Stimulated activated CD8-positive, alpha-beta memory T cell treated with anti-CD3 and anti-CD28 coated beads, Interleukin-7, amount 100 ng/mL, for 24 hours (primary cell): ENCODE measurements at regions not wholly inside any gene's neighbourhood (a gene's known extent, or its start where the extent isn't known, plus 50 kb on each side); places are given as distances from the start of the nearest gene placed in this dataset.

Source experiments
- DNase-seq: peaks from one replicate; pipeline ENCODE4 v3.0.0-alpha.2; 2020; ENCODE audit warnings: low read depth

DNA sequence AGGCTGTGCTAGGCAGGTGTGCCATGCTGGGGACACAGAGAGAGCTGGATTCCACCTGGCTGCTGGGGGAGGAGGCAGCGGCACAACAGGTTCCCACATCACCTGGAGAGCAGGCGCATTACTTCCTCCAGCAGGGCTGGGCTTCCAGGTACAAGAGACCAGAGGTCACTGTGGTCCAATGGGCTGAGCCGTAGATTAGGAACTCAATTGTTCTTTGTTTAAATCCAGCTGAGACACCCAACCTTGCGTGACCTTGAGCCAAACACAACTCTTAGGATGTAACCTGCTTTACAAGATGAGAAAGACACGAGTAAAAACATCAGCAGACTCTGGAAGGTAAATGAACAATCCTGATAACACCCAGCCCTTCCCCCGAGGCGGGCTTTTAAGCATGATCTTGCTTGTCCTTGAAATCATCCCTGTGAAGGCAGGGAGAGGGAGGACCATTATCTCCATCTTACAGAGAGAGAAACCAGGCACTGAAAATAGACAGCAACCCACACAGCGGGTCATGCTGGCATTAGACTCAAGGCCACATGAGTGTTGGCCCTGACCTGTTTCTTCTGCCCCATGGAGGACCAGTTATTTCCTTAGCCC, 216.5 kb upstream of the RREB1 start:
- no peak for DNase-seq

DNA sequence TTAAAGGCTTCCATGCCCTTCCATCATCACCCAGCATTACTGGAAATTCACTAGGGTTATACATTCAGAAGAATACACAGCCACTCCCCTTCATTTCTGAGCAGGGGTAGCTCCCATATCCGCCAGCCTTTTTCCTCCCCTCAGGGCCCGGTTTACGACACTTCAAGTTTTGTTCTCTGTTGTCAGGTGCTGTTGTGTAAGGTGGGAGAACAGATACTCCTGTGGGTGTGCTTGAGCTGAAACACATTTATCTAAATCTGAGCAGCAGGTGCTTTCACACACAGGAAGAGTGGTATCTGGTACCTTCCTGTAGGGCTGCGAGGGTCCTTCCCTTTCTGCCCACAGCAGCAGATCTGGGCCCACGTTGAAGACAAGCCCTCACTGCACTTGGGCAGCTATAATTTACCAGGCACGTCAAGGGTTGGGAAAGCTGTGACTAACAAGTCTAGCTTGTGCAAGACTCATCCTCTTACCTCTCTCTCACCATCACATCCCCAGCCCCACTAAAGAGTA, 215.8 kb upstream of the RREB1 start:
- no peak for DNase-seq

DNA sequence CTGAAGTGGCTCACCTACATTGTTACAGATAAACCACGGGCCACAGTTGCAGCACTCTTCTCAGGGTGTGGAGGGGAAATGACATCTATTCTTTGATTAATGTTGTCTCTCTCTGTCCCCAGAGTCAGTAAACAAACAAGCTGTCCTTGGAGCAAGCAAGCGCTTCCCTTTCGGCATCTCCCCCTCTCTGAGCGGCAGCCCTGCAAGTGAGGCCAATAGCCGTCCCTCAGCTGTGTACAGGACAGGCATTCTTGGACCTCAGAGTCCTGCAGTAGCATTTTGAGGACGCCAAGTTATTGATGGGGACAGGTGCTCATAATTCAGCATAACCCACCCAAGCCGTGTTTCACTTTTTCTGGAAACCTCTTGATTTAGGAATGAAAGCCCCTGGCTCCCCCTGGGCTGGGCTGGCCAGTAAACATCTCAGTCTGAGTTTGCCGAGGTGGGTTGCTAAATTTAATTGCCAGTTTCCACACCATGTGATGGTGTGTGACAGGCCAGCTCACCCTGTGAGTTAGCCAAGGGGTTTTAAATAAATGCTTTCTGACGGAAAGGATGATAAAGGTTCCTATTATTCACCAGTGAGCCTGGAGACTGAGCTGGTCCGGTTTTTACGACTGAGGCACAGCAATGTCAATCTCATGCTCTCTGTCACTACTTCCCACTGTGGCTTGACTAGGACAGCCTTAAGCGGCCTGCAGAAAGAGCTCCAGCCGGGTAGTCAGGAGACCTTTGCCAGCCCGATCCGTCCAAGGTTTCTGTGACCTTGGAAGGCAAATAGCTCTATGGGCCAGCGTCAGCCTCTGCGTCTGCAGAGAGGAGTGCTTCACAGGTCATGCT, 214.8 kb upstream of the RREB1 start:
- no peak for DNase-seq

DNA sequence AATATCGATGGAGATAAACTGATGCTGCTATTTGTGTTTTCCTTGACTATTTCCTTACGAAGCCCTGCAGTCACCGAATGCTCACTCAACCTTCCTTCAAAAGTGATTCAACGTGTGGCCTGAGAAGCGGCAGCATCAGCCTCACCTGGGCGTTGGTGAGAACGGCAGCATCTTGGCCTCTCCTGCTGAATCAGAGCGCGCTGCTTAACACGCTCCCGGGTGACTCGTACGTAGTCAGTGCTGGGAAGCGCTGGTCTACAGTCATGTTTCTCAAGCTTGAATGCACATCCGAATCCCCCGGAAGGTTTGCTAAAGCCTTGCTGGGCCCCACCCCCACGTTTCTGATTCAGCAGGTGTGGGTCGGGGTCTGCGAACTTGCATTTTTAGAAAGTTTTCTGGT, 214.1 kb upstream of the RREB1 start:
- no peak for DNase-seq

DNA sequence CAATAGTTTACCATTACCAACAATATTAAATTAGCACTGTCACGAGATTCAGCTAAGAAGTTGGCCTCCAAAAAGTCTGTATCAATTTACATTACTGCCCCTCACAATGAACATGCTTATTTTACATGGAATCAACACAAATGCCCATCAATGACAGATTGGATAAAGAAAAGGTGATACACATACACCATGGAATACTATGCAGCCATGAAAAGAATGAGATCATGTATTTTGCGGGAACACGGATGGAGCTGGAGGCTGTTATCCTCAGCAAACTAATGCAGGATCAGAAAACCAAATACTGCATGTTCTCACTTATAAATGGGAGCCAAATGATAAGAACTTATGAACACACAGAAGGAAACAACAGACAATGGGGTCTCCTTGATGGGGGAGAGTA, 211.8 kb upstream of the RREB1 start:
- DNase-seq: no peak

DNA sequence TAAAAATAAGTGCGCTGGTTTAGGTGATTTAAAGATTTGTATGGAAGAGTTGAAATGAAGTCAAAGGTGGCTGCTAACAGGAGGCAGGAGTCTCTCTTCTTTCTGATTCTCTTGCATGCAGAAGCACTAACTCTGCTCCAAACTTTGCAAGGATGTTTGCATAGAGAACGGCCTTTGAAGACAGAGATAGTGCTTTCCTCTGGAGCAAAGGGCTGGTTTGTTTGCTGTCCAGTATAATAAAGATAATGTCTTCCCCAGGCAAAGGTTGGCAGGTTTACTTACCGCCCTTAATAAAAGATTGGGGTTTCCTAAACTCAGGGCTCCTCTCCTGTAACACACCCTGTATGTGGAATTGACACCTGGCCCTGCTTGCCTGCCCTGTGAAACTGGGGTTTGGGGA, 210.6 kb upstream of the RREB1 start:
- DNase-seq: no peak

DNA sequence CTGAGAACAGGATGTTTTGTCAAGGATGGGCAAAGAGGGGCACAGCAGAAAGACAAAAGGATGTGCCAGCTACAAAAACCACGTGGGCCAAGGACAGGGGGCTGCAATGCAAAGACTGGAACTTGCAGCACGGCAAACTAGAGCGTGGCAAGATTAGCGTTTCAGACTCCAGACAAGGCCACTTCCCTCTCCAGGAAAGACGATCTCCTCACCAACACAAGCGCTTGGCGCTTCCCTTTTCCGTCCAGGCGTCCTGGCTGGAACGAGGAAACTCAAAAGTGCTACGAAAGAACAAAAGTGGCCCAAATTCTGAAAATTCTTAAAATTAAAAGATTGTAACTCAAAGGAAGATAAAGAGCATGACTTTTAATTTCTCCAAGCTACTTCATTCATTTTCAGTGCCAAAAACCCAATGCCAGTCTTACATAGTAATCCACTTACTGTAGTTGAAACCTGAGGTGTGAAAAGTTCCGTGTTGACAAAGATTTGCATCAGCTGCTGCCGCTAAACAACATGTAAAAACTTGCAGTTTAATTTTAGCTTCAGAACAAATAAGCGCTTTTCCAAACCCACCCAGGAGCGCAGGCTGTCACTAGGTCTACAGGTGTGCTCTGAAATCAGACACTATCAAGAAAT, 207.1 kb upstream of the RREB1 start:
- no peak for DNase-seq

DNA sequence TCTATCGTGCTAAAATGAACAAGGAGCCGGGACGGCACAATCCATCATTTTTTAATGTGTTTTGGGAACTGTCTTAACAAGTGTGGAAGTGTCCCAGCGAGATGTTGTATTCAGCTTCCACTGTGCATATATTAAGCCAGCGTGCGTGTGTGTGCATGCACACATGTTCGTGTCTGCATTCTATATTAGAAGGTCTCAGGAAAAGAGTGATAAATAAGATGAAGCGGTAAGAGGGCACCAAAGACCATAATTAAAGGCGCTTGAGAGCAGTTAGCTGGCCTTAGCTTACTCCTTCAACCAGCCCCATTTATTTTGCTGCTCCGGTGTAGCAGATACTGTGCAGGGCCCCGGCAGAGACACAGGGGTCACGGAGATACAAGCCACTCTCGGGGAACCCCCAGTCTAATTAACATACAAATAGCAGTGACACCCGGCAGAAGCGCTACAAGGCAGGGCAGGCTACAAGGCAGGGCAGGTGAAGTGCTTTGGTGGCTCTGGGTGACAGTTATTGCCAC, 206.5 kb upstream of the RREB1 start:
- no peak for DNase-seq

DNA sequence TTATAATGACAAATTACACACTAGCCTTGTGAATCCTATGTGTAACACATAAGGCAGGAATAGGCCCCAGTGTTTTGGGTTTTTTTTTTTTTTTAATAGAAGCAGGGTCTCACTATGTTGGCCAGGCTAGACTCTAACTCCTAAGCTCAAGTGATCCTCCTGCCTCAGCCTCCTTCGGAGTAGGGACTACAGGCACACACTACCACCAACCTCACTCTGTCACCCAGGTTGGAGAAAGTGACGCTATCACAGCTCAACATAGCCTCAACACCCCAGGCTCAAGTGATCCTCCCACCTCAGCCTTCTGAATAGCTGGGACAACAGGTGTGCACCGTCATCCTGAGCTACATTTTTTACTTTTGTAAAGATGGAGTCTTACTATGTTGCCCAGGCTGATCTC, 205.8 kb upstream of the RREB1 start:
- DNase-seq: no peak

DNA sequence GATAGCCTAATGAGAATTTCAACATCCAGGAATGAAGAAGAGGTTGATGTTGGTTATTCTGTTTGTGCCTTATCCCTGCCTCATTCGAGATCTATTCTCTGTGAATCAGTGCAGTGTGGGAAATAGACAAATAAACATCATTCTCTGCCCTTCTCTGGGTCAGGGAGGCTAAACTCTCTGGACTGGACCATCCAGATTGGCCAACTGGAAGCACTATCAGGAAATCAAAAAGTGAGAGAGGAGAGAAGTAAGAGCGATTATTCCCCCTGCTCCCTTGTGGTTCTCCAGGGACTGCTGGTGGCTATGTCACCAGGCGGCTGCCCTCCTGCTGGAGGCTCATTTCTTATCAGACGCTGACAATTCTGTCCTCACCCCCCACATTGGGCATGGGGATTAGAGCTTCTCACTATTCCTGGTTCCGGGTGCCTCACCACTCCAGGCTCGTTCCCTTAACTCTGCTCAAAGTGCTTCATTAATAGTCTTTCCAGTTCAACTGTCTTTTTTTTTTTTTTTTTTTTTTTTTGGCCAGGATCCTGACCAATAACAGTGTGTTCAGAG, 201.7 kb upstream of the RREB1 start:
- no peak for DNase-seq

DNA sequence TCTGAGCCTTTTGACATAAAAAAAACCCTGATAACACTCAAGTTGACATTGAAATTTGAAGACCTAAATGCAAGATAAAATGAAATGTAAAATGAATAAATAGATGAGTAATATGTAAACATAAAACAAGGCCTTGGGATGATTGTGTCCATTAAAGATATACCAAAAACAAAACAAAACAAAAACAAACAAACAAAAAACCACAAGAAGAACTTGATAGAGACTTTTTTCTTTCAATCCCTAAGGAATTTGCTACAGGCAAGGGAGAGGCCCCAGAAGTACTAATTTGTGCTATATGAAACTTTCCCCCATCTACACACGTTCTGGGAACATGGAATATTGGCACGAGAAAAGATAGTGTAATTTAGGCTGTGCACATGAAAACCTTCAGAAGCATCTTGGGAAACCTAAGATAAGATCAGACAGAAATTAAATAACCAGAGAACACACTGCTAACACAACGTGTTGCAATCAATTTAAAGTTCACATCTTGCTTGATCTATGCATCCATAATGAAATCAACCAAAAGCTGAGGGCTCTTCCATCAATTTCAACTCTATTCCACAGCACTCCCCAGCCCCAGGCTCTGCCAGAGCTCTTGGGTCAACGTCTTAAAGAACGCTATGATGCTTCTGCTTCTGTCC, 201.1 kb upstream of the RREB1 start:
- DNase-seq: no peak

DNA sequence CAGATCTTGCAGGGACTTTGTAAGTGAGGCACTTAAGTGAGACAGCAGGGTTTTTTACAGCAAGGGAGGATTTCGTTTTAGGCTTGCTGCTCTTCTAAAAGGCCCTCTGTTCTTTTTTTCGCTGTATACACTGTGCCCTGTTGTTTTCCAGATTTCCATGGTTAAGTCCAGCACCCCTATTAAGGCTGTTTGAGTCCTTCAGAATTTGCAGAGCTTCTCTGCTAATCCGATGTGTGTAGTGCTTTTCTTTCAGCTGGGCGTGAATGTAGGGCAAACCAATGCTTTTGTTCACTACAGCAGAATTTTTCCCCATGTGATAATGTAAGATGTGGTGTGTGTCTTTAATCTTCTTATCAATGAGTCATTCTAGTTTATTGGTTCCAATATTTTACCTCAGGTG, 200.5 kb upstream of the RREB1 start:
- no peak for DNase-seq

DNA sequence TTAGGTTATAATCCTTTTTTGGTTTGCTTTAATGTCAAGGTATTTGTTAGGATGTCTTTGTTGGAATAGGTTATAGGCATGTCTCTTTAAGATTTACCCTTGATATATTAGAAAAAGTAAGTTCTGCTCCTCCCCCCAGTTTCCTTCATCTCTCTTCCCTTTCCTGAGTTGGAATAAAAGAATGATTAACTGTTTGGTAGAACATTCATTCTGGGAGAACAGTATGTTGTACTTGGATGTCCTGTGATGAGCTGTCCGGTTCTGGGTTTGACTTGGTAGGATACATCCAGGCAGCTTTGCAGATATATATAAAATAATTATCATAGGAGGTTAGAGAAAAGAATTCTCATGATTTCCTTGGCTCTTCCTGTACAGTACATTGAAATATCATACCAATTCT, 199.6 kb upstream of the RREB1 start:
- no peak for DNase-seq

DNA sequence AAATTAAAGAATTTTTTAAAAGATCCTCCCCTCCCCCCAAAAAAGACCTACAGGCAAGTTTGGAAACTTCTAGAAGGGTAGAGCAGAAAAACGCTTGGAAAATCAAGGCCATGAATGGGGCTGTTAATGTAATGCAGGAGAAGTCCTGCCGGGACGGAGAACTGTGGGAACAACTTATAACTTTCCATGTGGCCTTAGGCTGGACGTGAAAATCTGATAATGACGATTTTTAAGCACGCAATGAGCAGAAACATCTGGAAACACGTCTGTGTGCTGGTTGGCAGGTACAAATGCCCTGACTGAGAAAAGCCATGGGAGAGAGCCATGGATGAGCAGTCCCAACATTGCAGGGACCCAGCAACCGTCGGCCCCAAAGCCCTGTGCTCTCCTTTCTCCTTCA, 198.7 kb upstream of the RREB1 start:
- DNase-seq: no peak

DNA sequence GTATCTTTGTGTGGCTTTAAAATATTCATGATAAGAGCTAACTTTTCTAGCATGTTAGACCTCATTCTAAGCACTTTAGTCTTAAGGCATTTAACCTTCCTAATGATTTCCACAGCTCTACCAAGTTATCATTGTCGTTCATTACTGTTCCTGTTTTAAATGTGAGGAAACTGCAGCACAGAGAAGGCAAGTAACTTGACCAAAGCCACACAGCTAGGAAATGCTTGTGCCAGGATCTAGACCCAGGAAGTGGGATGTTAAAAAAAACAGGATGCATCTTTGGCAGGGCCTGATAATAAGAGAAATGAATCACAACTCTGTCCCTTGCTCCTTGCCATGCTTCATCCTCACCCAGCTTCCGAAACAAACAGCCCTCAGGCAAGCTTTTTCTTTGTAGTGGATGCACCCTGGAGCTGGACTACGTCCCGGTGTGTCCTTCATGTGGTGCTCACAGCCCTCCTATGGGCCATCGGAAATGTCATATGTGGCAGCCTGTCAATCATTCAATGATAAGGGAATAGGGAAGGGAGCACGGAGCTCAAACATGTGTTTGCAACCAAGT, 196.9 kb upstream of the RREB1 start:
- DNase-seq: no peak

DNA sequence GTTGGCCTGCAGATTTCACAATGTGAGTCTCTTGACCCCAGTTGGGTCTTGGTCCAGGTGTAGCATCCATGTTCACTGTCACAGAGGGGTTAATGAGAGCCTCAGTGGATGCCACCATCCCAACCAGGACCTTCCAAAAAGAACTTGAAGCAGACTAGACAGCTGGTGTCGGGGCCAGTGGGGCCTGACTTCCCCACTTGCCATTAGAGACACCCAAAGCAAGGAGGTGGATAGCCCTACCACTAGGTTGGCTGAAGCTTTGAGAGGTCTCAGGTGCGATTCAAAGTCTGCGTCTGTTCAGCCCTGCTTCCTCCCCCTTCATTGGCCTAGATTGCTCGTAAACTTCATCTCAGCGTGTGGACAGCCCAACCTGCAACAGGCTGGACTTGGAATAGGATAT, 196.4 kb upstream of the RREB1 start:
- DNase-seq: no peak

DNA sequence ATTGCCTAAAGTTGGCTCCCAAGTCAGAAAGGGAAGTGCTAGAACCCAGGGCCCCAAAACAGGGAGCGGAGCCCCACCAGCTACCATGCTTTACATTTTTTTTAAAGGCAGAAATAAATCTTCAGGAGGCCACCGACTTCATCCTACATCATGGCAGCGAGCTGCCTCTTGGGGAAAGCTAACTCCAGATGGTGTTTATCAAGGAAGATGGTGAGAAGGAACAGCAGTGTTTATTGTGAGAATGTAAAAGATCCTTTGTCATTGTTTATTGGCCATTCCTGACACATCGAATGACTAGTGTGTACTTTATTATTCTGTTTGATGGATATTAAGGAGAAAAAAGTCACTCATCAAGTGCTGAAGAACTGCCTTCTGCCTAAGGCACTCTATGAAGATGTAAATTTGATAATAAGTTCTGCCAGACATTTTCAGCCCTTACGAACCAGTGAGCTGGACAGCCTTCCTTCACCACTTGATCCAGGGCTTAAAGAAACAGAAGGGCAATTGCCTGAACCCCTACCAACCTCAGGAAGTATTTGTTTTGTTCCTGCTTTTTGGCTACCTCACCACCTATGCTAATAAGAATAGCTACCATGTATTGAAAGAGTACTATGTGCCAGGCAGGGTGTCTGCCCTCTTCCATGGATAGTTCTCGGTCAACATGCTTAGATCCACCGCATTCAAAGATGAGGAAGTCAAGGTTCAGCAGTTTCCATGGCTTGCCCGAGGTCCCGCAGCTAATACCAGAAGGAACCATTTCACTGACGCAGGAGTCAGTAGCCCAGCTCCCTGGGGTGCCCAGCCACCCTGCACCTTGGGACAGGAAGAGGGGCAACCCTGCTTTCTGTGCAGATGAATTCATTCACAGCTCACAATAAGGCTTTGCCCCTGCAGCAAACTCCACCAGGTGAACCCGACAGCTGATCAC, 194.7 kb upstream of the RREB1 start:
- no peak for DNase-seq

DNA sequence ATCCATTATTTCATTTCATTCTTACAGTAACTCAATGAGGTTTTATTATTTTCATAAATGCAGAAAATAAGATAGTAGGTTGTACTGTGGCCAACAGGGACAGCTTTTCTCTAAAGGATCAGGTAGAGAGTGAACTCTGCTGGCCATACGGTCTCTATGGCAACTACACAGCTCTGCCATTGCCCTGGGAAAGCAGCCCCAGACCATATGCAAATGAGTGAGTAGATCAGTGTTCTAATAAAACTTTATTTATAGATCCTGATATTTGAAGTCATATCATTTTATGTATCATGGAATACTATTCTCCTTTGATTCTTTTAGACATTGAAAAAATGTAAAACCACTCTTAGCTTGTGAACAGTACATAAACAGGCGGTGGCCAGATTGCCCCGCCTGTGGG, 192.5 kb upstream of the RREB1 start:
- DNase-seq: no peak

DNA sequence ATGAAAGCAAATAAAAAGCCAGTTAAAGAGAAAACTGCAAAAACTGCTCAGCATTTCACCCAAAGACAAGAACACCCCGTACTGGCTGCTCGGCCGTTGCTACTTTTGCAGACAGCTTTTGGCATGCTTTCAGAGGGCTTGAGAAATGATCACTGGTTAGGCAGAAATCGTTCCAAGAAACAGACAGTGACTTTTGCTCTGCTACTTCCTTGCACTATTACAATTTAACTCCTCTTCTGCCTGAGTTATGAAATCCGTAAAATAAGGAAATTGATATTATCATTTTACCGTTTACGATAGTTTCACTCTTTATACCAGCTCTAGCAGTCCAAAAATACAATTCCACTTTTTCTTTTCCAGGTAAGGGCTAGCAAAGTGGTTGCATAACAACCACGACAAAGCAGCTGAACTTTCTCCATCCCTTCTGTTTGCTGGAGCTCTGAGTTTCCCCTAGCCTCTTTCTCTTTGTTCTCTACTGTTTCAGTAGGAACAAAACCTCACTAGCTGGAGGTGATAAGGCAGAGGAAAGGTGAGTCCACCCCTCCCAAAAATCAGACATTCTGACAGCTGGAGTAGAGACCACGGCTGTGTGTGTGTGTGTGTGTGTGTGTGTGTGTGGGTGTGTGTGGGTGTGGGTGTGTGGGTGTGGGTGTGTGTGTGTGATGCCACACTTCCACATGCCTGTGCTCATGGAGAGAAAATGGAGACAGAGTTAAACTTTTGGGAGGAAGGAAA, 191.8 kb upstream of the RREB1 start:
- no peak for DNase-seq

DNA sequence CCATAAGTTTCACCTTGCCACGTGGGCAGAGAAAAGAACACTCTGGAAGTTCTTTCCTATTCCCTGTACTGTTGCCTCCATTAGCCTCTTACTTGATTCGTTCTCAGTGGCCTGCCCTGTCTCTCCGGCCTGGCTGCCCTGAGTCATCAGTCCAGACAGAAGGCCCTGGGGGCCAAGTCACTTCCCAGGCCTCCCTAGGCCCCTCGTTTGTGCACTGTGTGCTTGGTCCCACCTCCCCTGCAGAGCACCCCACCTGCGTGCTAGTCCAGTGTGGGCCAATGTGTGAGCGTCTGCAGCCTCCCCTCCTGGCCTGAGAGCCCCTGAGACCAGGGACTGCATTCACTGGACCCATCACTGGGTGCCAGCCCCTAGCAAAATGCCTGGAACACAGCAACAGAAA, 191.2 kb upstream of the RREB1 start:
- no peak for DNase-seq
